Esophagus muscularis mucosa (tissue), 4 donors: ENCODE measurements at regions not wholly inside any gene's neighbourhood (a gene's known extent, or its start where the extent isn't known, plus 50 kb on each side); places are given as distances from the start of the nearest gene placed in this dataset.
"Not testable (repeated sequence)": the region's sequence is repeated elsewhere in the genome, so short reads cannot be mapped to it uniquely, and the experiment has no call there.

Experiments used
- DNase-seq: peaks from one replicate; pipeline ENCODE4 v3.0.0-alpha.2; 2017; ENCODE audit errors: extremely low spot score
- H3K27ac ChIP-seq, 4 donors: fragments of 200-600 bp; sonication (generic); replicated peaks in 1 of 4; 1 replicate in 3 of 4; 2 replicates in 1 of 4; pipeline ENCODE4 v1.5.1; 2016 to 2019; ENCODE audit warnings: mild to moderate bottlenecking in 1 of 4
- H3K27me3 ChIP-seq, 4 donors: fragments of 200-600 bp; sonication (generic); one replicate each; pipeline versions ENCODE4 v1.5.1 to v1.6.0; 2016 to 2019
- H3K36me3 ChIP-seq, 4 donors: fragments of 200-600 bp; sonication (generic); one replicate each; pipeline ENCODE4 v1.5.1; 2016 to 2019
- H3K4me1 ChIP-seq, 4 donors: fragments of 200-600 bp; sonication (generic); one replicate each; pipeline ENCODE4 v1.5.1; 2016 to 2019
- H3K4me3 ChIP-seq, 4 donors: fragments of 200-600 bp; sonication (generic); 1 replicate in 2 of 4; 2 replicates in 2 of 4; pipeline ENCODE4 v1.5.1; 2016 to 2019; ENCODE audit warnings: mild to moderate bottlenecking in 4 of 4, moderate library complexity in 1 of 4
- H3K9me3 ChIP-seq, 4 donors: fragments of 200-600 bp; sonication (generic); 1 replicate in 3 of 4; 2 replicates in 1 of 4; pipeline ENCODE4 v1.5.1; 2016 to 2019
- EP300 ChIP-seq: sonication (generic); formaldehyde crosslinking; IDR thresholded peaks from one replicate; pipeline ENCODE4 v1.6.1; 2017; ENCODE audit warnings: antibody characterized with exemption
- POLR2A ChIP-seq: fragments of 450-650 bp; IDR thresholded peaks from one replicate; pipeline ENCODE4 v1.6.1; 2017; ENCODE audit warnings: antibody characterized with exemption, moderate library complexity, mild to moderate bottlenecking, low read depth
- POLR2AphosphoS5 ChIP-seq, 2 donors: sonication (generic); formaldehyde crosslinking; IDR thresholded peaks; one replicate each; pipeline ENCODE4 v1.6.1; 2017; ENCODE audit warnings: antibody characterized with exemption in 2 of 2
- WGBS: methylation state at CpG from one replicate; pipeline ENCODE4 v1.1.5; 2018; 5-methylcytosine and 5-hydroxymethylcytosine counted together
- intact Hi-C: fragments of 100-400 bp; cut with DNase I; formaldehyde crosslinking; loops from one replicate; pipeline ENCODE4 v1.15.1; 2023
- TF ChIP-seq, protein P1 (sequence below), 3 experiments: fragments of 200-600 bp in 2 of 3; fragments of 450-650 bp in 1 of 3; sonication (generic) in 2 of 3; IDR thresholded peaks; one replicate each; pipeline ENCODE4 v1.5.1; 2017 to 2019; ENCODE audit warnings: antibody characterized with exemption in 3 of 3, mild to moderate bottlenecking in 2 of 3, moderate library complexity in 1 of 3

DNA sequence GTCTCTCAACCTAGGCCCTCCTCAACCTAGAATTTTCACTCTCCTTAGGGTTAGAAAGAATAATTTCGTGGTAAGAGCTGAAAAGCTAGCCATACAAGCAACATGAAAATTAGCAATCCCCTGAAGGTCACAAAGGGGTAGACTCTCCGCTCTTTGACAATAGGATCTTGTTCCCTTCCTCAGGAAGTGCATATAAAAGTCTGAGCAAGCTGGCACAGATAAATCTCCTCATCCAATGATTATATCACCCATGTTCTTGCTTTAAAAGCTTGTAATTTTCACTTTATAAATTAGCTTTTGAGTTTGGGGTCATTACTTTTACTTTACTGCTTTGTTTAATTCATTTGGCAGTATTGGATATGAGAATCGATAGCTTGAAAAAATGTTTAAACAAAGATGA lies 852.3 kb upstream of the CRIM1 start:
- H3K4me1 ChIP-seq = no peaks in the 10 kb centered on the region
- H3K4me3 ChIP-seq = no peak overlapping the region
- no peak for TF ChIP-seq EP300
- TF ChIP-seq, protein P1, sequence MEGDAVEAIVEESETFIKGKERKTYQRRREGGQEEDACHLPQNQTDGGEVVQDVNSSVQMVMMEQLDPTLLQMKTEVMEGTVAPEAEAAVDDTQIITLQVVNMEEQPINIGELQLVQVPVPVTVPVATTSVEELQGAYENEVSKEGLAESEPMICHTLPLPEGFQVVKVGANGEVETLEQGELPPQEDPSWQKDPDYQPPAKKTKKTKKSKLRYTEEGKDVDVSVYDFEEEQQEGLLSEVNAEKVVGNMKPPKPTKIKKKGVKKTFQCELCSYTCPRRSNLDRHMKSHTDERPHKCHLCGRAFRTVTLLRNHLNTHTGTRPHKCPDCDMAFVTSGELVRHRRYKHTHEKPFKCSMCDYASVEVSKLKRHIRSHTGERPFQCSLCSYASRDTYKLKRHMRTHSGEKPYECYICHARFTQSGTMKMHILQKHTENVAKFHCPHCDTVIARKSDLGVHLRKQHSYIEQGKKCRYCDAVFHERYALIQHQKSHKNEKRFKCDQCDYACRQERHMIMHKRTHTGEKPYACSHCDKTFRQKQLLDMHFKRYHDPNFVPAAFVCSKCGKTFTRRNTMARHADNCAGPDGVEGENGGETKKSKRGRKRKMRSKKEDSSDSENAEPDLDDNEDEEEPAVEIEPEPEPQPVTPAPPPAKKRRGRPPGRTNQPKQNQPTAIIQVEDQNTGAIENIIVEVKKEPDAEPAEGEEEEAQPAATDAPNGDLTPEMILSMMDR (IDR thresholded peaks at IDR 0.05) = no peak
- no peak for TF ChIP-seq POLR2A
- TF ChIP-seq POLR2AphosphoS5 (IDR thresholded peaks at IDR 0.05) = no peak
- H3K36me3 ChIP-seq = no peaks in the 10 kb centered on the region
- 77% methylated on average over 3 of the region's 3 CpGs for WGBS
- no peaks in the 10 kb centered on the region for H3K27me3 ChIP-seq
- H3K9me3 ChIP-seq = no peaks in the 10 kb centered on the region
- no peak for DNase-seq
- intact Hi-C loops = no loop called here
- no peak overlapping the region for H3K27ac ChIP-seq

DNA sequence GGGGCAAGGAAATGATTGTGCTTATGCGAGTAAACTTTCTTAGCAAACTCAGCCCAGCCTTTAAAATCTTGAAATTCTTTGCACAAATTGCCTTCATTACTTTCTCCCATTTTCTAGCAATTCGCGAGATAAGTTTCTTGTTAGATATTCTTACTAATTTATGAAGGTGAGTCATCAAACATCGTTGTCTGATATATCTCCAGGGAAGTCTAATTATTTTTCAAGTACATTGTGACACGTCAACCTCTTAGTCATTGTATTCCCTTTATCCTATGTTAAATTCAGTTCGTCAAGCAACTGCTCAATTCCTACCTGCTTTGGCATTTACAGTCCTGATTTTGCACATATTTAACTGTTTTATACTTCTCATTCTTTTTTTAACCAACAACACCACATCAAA lies 854.5 kb upstream of the CRIM1 start:
- 76% methylated on average over 6 of the region's 6 CpGs for WGBS
- Histone ChIP-seq H3K27me3 (no peaks in the 10 kb centered on the region), H3K4me3 (no peak overlapping the region), H3K9me3 (no peaks in the 10 kb centered on the region), H3K27ac (no peak overlapping the region), H3K36me3 (no peaks in the 10 kb centered on the region), H3K4me1 (no peaks in the 10 kb centered on the region)
- intact Hi-C loops = no loop called here
- no peak for DNase-seq
- TF ChIP-seq, protein P1 (IDR thresholded peaks at IDR 0.05) = no peak
- TF ChIP-seq POLR2A (no peak), EP300 (no peak), POLR2AphosphoS5 (IDR thresholded peaks at IDR 0.05) (no peak)

DNA sequence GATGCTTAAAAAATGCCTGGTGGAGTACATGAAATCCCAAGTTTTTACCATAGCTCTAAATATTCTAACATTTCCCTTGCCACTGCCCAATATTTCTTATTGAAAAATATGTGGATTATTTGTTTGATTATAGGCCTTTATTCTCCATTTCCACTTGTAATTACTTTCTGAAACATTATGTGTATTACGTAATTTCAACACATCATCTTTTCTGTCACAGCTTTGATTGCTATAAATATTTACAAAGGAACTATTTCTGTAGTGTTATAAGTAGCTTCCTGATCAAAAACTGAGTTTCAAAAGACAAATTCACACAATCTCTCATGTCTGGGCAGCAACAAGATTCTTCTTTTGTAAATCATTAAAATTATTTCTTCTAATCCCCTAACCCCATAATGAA lies 859.6 kb upstream of the CRIM1 start:
- DNase-seq = no peak
- WGBS = 57% methylated on average over 1 of the region's 1 CpG
- H3K4me3 ChIP-seq = no peak overlapping the region
- no peak overlapping the region for H3K27ac ChIP-seq
- H3K4me1 ChIP-seq = no peaks in the 10 kb centered on the region
- no peaks in the 10 kb centered on the region for H3K36me3 ChIP-seq
- intact Hi-C loops = no loop called here
- TF ChIP-seq EP300 (no peak), POLR2AphosphoS5 (IDR thresholded peaks at IDR 0.05) (no peak), POLR2A (no peak)
- TF ChIP-seq, protein P1 (IDR thresholded peaks at IDR 0.05) = no peak
- no peaks in the 10 kb centered on the region for H3K9me3 ChIP-seq
- H3K27me3 ChIP-seq = no peaks in the 10 kb centered on the region

DNA sequence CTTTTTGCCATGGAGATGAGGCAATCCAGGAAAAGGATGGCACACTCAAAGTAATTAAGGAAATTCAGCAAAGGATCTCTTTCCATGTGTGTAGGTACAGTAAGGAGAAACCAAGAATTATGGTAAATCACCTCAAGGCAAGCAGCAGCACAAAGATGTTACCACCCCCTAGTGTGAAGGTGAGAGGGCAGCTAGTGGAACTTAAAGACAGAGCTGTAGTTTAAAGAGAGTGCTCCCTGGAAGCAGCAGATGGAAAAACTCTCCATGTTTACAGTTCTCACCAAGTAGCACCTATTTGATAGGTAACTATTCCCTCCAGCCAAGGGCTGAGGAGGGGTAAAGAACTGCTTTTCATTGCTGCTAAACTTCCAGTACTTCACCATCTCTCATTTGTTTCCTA lies 860.4 kb upstream of the CRIM1 start:
- DNase-seq = no peak

DNA sequence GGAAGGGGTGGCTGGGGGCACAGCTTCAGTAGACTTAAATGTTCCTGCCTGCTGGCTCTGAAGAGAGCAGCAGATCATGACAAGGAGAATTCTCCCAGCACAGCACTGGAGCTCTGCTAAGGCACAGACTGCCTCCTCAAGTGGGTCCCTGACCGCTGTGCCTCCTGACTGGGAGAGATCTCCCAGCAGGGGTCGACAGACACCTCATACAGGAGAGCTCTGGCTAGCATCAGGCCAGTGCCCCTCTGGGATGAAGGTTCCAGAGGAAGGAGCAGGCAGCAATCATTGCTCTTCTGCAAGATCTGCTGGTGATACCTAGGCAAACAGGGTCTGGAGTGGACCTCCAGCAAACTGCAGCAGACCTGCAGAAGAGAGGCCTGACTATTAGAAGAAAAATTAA lies 877.5 kb upstream of the CRIM1 start:
- 63% methylated on average over 2 of the region's 2 CpGs for WGBS
- DNase-seq, H3K4me3 ChIP-seq, H3K27me3 ChIP-seq, H3K27ac ChIP-seq, H3K4me1 ChIP-seq, H3K36me3 ChIP-seq, intact Hi-C loops: not testable (repeated sequence)
- peaks cover 0 to 14% (median 9%) of the 10 kb centered on the region in 4 donors for H3K9me3 ChIP-seq

More for the DNA sequence above, 860.4 kb upstream of the CRIM1 start:
- Histone ChIP-seq H3K9me3 (no peaks in the 10 kb centered on the region), H3K36me3 (no peaks in the 10 kb centered on the region), H3K27ac (no peak overlapping the region), H3K4me1 (no peaks in the 10 kb centered on the region), H3K4me3 (no peak overlapping the region), H3K27me3 (no peaks in the 10 kb centered on the region)
- intact Hi-C loops = no loop called here
- no peak for TF ChIP-seq POLR2A

DNA sequence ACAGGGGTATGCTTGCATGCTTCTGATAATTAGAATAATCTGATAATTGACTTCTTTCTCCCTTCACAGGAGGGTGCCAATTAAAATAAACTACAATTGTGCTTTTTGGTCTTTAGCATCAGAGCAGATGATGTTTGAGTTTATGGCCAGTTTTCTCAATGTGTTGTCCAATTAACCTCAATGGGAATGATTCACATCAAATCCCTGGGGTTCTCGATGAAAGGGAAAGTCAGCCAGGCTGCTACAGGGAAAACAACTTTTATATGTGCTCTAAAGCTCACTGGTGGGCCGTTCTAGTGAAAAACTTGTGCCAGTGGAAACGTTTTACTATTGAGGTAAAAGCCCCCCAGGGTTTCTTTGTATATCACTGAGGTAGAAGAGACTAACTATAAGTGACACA lies 887.3 kb upstream of the CRIM1 start:
- H3K4me1 ChIP-seq = no peaks in the 10 kb centered on the region
- 47% methylated on average over 3 of the region's 3 CpGs for WGBS

More for the DNA sequence above, 887.3 kb upstream of the CRIM1 start:
- Histone ChIP-seq H3K4me3 (no peak overlapping the region), H3K27ac (no peak overlapping the region), H3K27me3 (no peaks in the 10 kb centered on the region), H3K9me3 (no peaks in the 10 kb centered on the region), H3K36me3 (no peaks in the 10 kb centered on the region)
- DNase-seq = no peak
- TF ChIP-seq, protein P1 (IDR thresholded peaks at IDR 0.05) = no peak
- no peak for TF ChIP-seq POLR2A
- TF ChIP-seq EP300 = no peak
- TF ChIP-seq POLR2AphosphoS5 (IDR thresholded peaks at IDR 0.05) = no peak
- intact Hi-C loops = no loop called here
